HepG2 (cell line): ENCODE measurements at regions not wholly inside any gene's neighbourhood (a gene's known extent, or its start where the extent isn't known, plus 50 kb on each side); places are given as distances from the start of the nearest gene placed in this dataset.

Experiments
- ATAC-seq: fragments of 200-7000 bp; cut with Tn5 transposase; 3 replicates; pipeline ENCODE4 v1.9.1; 2020; ENCODE audit warnings: mild to moderate bottlenecking, moderate library complexity
- BruUV-seq: library from RNA; stranded (reverse); fragments of 400-500 nt; replicated peaks from 2 replicates; lab custom pipeline; 2021; lab: Mats Ljungman, UMichigan
- CTCF ChIA-PET: fragments of 300-600 bp; formaldehyde crosslinking; extraction: SDS; loops from one replicate; lab custom pipeline; 2021; ENCODE audit warnings: low total read pairs, inconsistent platforms, low intra/inter-chr PET ratio; lab: Yijun Ruan, JAX
- POLR2A ChIA-PET: fragments of 350-600 bp; sonication (Branson Sonifier 250); formaldehyde crosslinking; loops from one replicate; lab custom pipeline; 2020; ENCODE audit warnings: antibody characterized with exemption, inconsistent platforms; lab: Yijun Ruan, JAX
- DNase-seq: peaks from one replicate; pipeline ENCODE4 v3.0.0-alpha.2; 2015; ENCODE audit warnings: low spot score
- FAIRE-seq: peaks from 3 replicates; lab custom pipeline; 2011; peaks lifted over from hg19 to GRCh38; lab: Jason Lieb, UNC
- H2AFZ ChIP-seq: one replicate; pipeline ENCODE4 v1.6.1; 2011; ENCODE audit warnings: low read length, inconsistent platforms
- H3K27ac ChIP-seq: fragments of 300-600 bp; 3 replicates; pipeline ENCODE4 v1.8.0; 2011; ENCODE audit warnings: mixed run types, mild to moderate bottlenecking, mixed read lengths, low read length, inconsistent platforms; ENCODE audit not compliant: insufficient read depth; ENCODE audit errors: extremely low read length
- H3K27me3 ChIP-seq, 2 experiments: fragments of 200-600 bp in 1 of 2; 2 replicates in 1 of 2; 3 replicates in 1 of 2; pipeline versions ENCODE4 v1.6.0 to v1.8.0; 2011; ENCODE audit warnings: low read length in 2 of 2, mild to moderate bottlenecking in 2 of 2, moderate library complexity in 2 of 2, inconsistent platforms in 1 of 2; ENCODE audit not compliant: insufficient read depth in 2 of 2, control insufficient read depth in 1 of 2
- H3K36me3 ChIP-seq, 2 experiments: fragments of 200-600 bp in 1 of 2; replicated peaks in 1 of 2; 2 replicates in 1 of 2; 3 replicates in 1 of 2; pipeline versions ENCODE4 v1.5.1 to v1.8.0; 2011; ENCODE audit warnings: low read length in 2 of 2, inconsistent platforms in 1 of 2; ENCODE audit not compliant: insufficient read depth in 2 of 2, control insufficient read depth in 1 of 2
- H3K4me1 ChIP-seq: 2 replicates; pipeline ENCODE4 v1.5.1; 2012; ENCODE audit warnings: low read length, inconsistent platforms; ENCODE audit not compliant: insufficient read depth
- H3K4me2 ChIP-seq: 2 replicates; pipeline ENCODE4 v1.6.0; 2011; ENCODE audit warnings: low read depth, low read length, inconsistent platforms
- H3K4me3 ChIP-seq, 3 experiments: fragments of 200-600 bp in 1 of 3; sonication (generic), shearing (Covaris generic) in 1 of 3; replicated peaks in 1 of 3; 2 replicates each; pipeline ENCODE4 v1.5.1; 2011 to 2016; ENCODE audit warnings: low read length in 3 of 3, inconsistent platforms in 2 of 3, low read depth in 2 of 3, mild to moderate bottlenecking in 2 of 3, control low read depth in 1 of 3, mixed read lengths in 1 of 3; ENCODE audit not compliant: insufficient read depth in 1 of 3
- H3K79me2 ChIP-seq: one replicate; pipeline ENCODE4 v1.6.1; 2011; ENCODE audit warnings: low read length, inconsistent platforms; ENCODE audit not compliant: insufficient read depth
- H3K9ac ChIP-seq: 2 replicates; pipeline ENCODE4 v1.6.0; 2011; ENCODE audit warnings: mild to moderate bottlenecking, low read depth, low read length, inconsistent platforms; ENCODE audit not compliant: insufficient read depth
- H3K9me3 ChIP-seq: 2 replicates; pipeline ENCODE4 v1.5.1; 2012; ENCODE audit warnings: mild to moderate bottlenecking, low read length
- H4K20me1 ChIP-seq: 2 replicates; pipeline ENCODE4 v1.6.0; 2011; ENCODE audit warnings: inconsistent platforms, mild to moderate bottlenecking, low read length, moderate library complexity; ENCODE audit not compliant: insufficient read depth
- MXI1 ChIP-seq: IDR thresholded peaks from 3 replicates; pipeline ENCODE4 v1.6.1; 2012; ENCODE audit warnings: low read depth, low read length, inconsistent platforms, borderline replicate concordance
- NFATC3 ChIP-seq: sonication (generic); formaldehyde crosslinking; IDR thresholded peaks from 2 replicates; pipeline ENCODE4 v1.5.1; 2020; ENCODE audit warnings: mild to moderate bottlenecking, missing genetic modification reagents
- SMAD1 ChIP-seq: sonication (generic); formaldehyde crosslinking; IDR thresholded peaks from 2 replicates; pipeline ENCODE4 v1.4.0; 2020; ENCODE audit warnings: missing genetic modification reagents, low read depth, mild to moderate bottlenecking, borderline replicate concordance
- SSRP1 ChIP-seq: IDR thresholded peaks from 2 replicates; pipeline ENCODE4 v1.6.1; 2016; ENCODE audit warnings: control low read depth
- STAG1 ChIP-seq: sonication (generic); formaldehyde crosslinking; IDR thresholded peaks from 2 replicates; pipeline ENCODE4 v1.4.0; 2020; ENCODE audit warnings: missing genetic modification reagents
- ZFP82 ChIP-seq: sonication (generic); formaldehyde crosslinking; IDR thresholded peaks from 2 replicates; pipeline ENCODE4 v1.5.1; 2020; ENCODE audit warnings: mild to moderate bottlenecking, missing genetic modification reagents, borderline replicate concordance
- ZNF251 ChIP-seq: sonication (generic); formaldehyde crosslinking; IDR thresholded peaks from 2 replicates; pipeline ENCODE4 v1.9.0; 2021; ENCODE audit warnings: mild to moderate bottlenecking, missing genetic modification reagents
- ZNF720 ChIP-seq: sonication (generic); formaldehyde crosslinking; IDR thresholded peaks from 2 replicates; pipeline ENCODE4 v1.4.0; 2020; ENCODE audit warnings: missing genetic modification reagents
- WGBS: methylation state at CpG from one replicate; pipeline ENCODE4 v1.1.6; 2017; ENCODE audit warnings: low lambda C conversion rate; 5-methylcytosine and 5-hydroxymethylcytosine counted together
- in situ Hi-C: cut with HindIII; loops from 2 replicates; pipeline ENCODE4 v1.10.0; 2017; ENCODE audit warnings: low pct_unique_long_range_greater_than_20kb; ENCODE audit not compliant: extremely low pct_ligation_motif_present
- intact Hi-C: fragments of 100-400 bp; cut with micrococcal nuclease; formaldehyde crosslinking; loops from one replicate; pipeline ENCODE4 v1.10.0; 2022; ENCODE audit not compliant: unreplicated experiment

GRCh38 chrX:56462389-56462788 lies 101.0 kb upstream of the UBQLN2 start:
- in situ Hi-C loops (no loop called here), intact Hi-C loops (no loop called here)
- ATAC-seq (no peak), DNase-seq (no peak), FAIRE-seq (no peak)
- no peaks in the 10 kb centered on the region for H3K27me3 ChIP-seq
- no peak overlapping the region for H3K27ac ChIP-seq
- CTCF ChIA-PET, result interaction anchor here (1.3 kb wide), 1 partner anchor 265 kb away, joined by 4 read pairs; no protein-coding TSS in a partner anchor
- H3K4me1 ChIP-seq, result no peaks in the 10 kb centered on the region
- H3K36me3 ChIP-seq, result no peaks in the 10 kb centered on the region
- H3K9me3 ChIP-seq, result no peaks in the 10 kb centered on the region
- no peaks in the 10 kb centered on the region for H3K79me2 ChIP-seq
- TF ChIP-seq ZFP82 (CRISPR knock-in tag) (no peak), ZNF251 (CRISPR knock-in tag) (no peak), STAG1 (CRISPR knock-in tag) (peak; percentile 29; the same call in 1 of the 2 replicates), ZNF720 (CRISPR knock-in tag) (no peak), SSRP1 (CRISPR knock-in tag) (no peak), NFATC3 (CRISPR knock-in tag) (no peak)
- no TSS peak for BruUV-seq
- H2AFZ ChIP-seq, result no peak overlapping the region
- H3K4me2 ChIP-seq, result no peak overlapping the region
- POLR2A ChIA-PET, result no interaction called here
- no peak overlapping the region for H3K4me3 ChIP-seq
- H4K20me1 ChIP-seq, result no peaks in the 10 kb centered on the region
- no peak overlapping the region for H3K9ac ChIP-seq

- intact Hi-C loops, result no loop called here
- DNase-seq, result no peak
- no peak overlapping the region for H3K4me3 ChIP-seq
- ATAC-seq, result no peak
- no peak for TF ChIP-seq MXI1
- TF ChIP-seq SMAD1 (CRISPR knock-in tag), result no peak
- H3K27me3 ChIP-seq, result no peaks in the 10 kb centered on the region
- no peak for FAIRE-seq
- H4K20me1 ChIP-seq, result no peaks in the 10 kb centered on the region
- H3K36me3 ChIP-seq, result no peaks in the 10 kb centered on the region
- H3K9ac ChIP-seq, result no peak overlapping the region
- H3K4me1 ChIP-seq, result no peaks in the 10 kb centered on the region
- in situ Hi-C loops, result no loop called here
- ChIA-PET POLR2A (no interaction called here), CTCF (no interaction called here)
- no peak overlapping the region for H3K27ac ChIP-seq
- no peak overlapping the region for H2AFZ ChIP-seq
- no CpG with 5 or more reads among the region's 2 CpGs for WGBS
- no peaks in the 10 kb centered on the region for H3K9me3 ChIP-seq
- no TSS peak for BruUV-seq
- no peak overlapping the region for H3K4me2 ChIP-seq
- no peaks in the 10 kb centered on the region for H3K79me2 ChIP-seq
Observed at GRCh38 chrX:56468441-56468840, 95.0 kb upstream of the UBQLN2 start.
